ENCODE measurements at regions not wholly inside any gene's neighbourhood (a gene's known extent, or its start where the extent isn't known, plus 50 kb on each side); places are given as distances from the start of the nearest gene placed in this dataset.

- H3K27ac ChIP-seq (ENCODE audit: low read length): no peak overlapping the region
- Mint-ChIP-seq H3K27ac (no peak overlapping the region), H3K27me3 (ENCODE audit: low read depth in 2 of 2) (no peaks in the 10 kb centered on the region), H3K36me3 (no peaks in the 10 kb centered on the region), H3K9me3 (peaks cover 8 to 20% of the 10 kb centered on the region in 2 donors), H3K4me3 (no peak overlapping the region), H3K4me1 (no peaks in the 10 kb centered on the region)
- no peak for ATAC-seq
- no peak overlapping the region for H3K4me3 ChIP-seq (ENCODE audit: low read length)
- no peak for TF ChIP-seq CTCF (IDR thresholded peaks at IDR 0.05)
- H3K27me3 ChIP-seq (ENCODE audit: control insufficient read depth, insufficient read depth, low read length): no peaks in the 10 kb centered on the region
- no peaks in the 10 kb centered on the region for H3K36me3 ChIP-seq (ENCODE audit: control insufficient read depth, insufficient read depth, low read length)
- DNase-seq: no peak
- intact Hi-C loops (cut with micrococcal nuclease): no loop called here
- no peaks in the 10 kb centered on the region for H3K4me1 ChIP-seq (ENCODE audit: control insufficient read depth, insufficient read depth, low read length)
- H3K9me3 ChIP-seq (ENCODE audit: control insufficient read depth, insufficient read depth, low read length): no peaks in the 10 kb centered on the region
Observed at GRCh38 chr5:118723021-118723338, 265.4 kb downstream of the DTWD2 start.

GRCh38 chr5:118722122-118723020, 266.0 kb downstream of the DTWD2 start:
- TF ChIP-seq CTCF (IDR thresholded peaks at IDR 0.05): no peak
- H3K27me3 ChIP-seq (ENCODE audit: control insufficient read depth, insufficient read depth, low read length): no peaks in the 10 kb centered on the region
- no peaks in the 10 kb centered on the region for H3K9me3 ChIP-seq (ENCODE audit: control insufficient read depth, insufficient read depth, low read length)
- peaks cover 6 to 19% of the 10 kb centered on the region in 2 donors for H3K9me3 Mint-ChIP-seq
- no peaks in the 10 kb centered on the region for H3K4me1 Mint-ChIP-seq
- no peaks in the 10 kb centered on the region for H3K27me3 Mint-ChIP-seq (ENCODE audit: low read depth in 2 of 2)
- intact Hi-C loops (cut with micrococcal nuclease): no loop called here
- H3K4me3 ChIP-seq (ENCODE audit: low read length): no peak overlapping the region
- H3K4me3 Mint-ChIP-seq: no peak overlapping the region
- H3K4me1 ChIP-seq (ENCODE audit: control insufficient read depth, insufficient read depth, low read length): no peaks in the 10 kb centered on the region
- no peaks in the 10 kb centered on the region for H3K36me3 ChIP-seq (ENCODE audit: control insufficient read depth, insufficient read depth, low read length)
- DNase-seq (no peak), ATAC-seq (no peak)
- no peaks in the 10 kb centered on the region for H3K36me3 Mint-ChIP-seq
- WGBS (ENCODE audit: insufficient coverage): 89% methylated on average over 6 of the region's 7 CpGs
- H3K27ac ChIP-seq (ENCODE audit: low read length): no peak overlapping the region
- no peak overlapping the region for H3K27ac Mint-ChIP-seq

GRCh38 chr5:118711727-118712126, 276.6 kb downstream of the DTWD2 start:
- Histone ChIP-seq H3K36me3 (ENCODE audit: control insufficient read depth, insufficient read depth, low read length) (no peaks in the 10 kb centered on the region), H3K27me3 (ENCODE audit: control insufficient read depth, insufficient read depth, low read length) (no peaks in the 10 kb centered on the region), H3K4me3 (ENCODE audit: low read length) (no peak overlapping the region), H3K9me3 (ENCODE audit: control insufficient read depth, insufficient read depth, low read length) (no peaks in the 10 kb centered on the region), H3K4me1 (ENCODE audit: control insufficient read depth, insufficient read depth, low read length) (no peaks in the 10 kb centered on the region), H3K27ac (ENCODE audit: low read length) (no peak overlapping the region)
- H3K27me3 Mint-ChIP-seq (ENCODE audit: low read depth in 2 of 2): no peaks in the 10 kb centered on the region
- H3K27ac Mint-ChIP-seq: no peak overlapping the region
- DNase-seq (no peak), ATAC-seq (no peak)
- intact Hi-C loops (cut with micrococcal nuclease): no loop called here
- H3K4me3 Mint-ChIP-seq: no peak overlapping the region
- H3K4me1 Mint-ChIP-seq: no peaks in the 10 kb centered on the region
- H3K9me3 Mint-ChIP-seq: peaks cover 4 to 15% of the 10 kb centered on the region in 2 donors
- 89% methylated on average over 1 of the region's 1 CpG for WGBS (ENCODE audit: insufficient coverage)
- peaks cover 6% of the 10 kb centered on the region for H3K36me3 Mint-ChIP-seq
- TF ChIP-seq CTCF (IDR thresholded peaks at IDR 0.05): no peak
